Urinary bladder (tissue), 3 donors: ENCODE measurements at regions not wholly inside any gene's neighbourhood (a gene's known extent, or its start where the extent isn't known, plus 50 kb on each side); places are given as distances from the start of the nearest gene placed in this dataset.
A peak's percentile ranks its signal among the peaks of the same experiment; 100 is the strongest.
"Not testable (repeated sequence)": the region's sequence is repeated elsewhere in the genome, so short reads cannot be mapped to it uniquely, and the experiment has no call there.

Source experiments
- DNase-seq: peaks from one replicate; pipeline ENCODE4 v3.0.0-alpha.2; 2015; ENCODE audit errors: extremely low spot score
- H3K27ac ChIP-seq: one replicate; pipeline ENCODE4 v1.5.1; 2013; ENCODE audit warnings: low read depth, mild to moderate bottlenecking, moderate library complexity
- H3K36me3 ChIP-seq: one replicate; pipeline ENCODE4 v1.6.1; 2013; ENCODE audit warnings: mild to moderate bottlenecking, moderate library complexity; ENCODE audit not compliant: insufficient read depth
- H3K4me1 ChIP-seq: one replicate; pipeline ENCODE4 v1.6.1; 2013; ENCODE audit warnings: mild to moderate bottlenecking, moderate library complexity; ENCODE audit not compliant: insufficient read depth
- H3K4me3 ChIP-seq: one replicate; pipeline ENCODE4 v1.5.1; 2013; ENCODE audit warnings: low read depth, low read length
- WGBS: extraction: QIAGEN DNeasy Blood & Tissue Kit; methylation state at CpG from one replicate; pipeline ENCODE4 v1.1.7; 2013; 5-methylcytosine and 5-hydroxymethylcytosine counted together
- donor health status: healthy with polysubstance abuse.
- donor health status: healthy.

GRCh38 chr7:67620216-67620933 is 623.7 kb downstream of the TYW1 start:
- no peaks in the 10 kb centered on the region for H3K4me1 ChIP-seq
- DNase-seq: no peak
- H3K36me3 ChIP-seq: no peaks in the 10 kb centered on the region
- H3K4me3 ChIP-seq: no peak overlapping the region
- 76% methylated on average over 12 of the region's 12 CpGs for WGBS
- no peak overlapping the region for H3K27ac ChIP-seq

- 58% methylated on average over 3 of the region's 3 CpGs for WGBS
- no peak overlapping the region for H3K27ac ChIP-seq
- no peaks in the 10 kb centered on the region for H3K4me1 ChIP-seq
- no peaks in the 10 kb centered on the region for H3K36me3 ChIP-seq
- no peak overlapping the region for H3K4me3 ChIP-seq
- DNase-seq: no peak
These were observed 625.1 kb downstream of the TYW1 start for GRCh38 chr7:67621704-67622103.

- DNase-seq: peak; percentile 62
- H3K36me3 ChIP-seq: no peaks in the 10 kb centered on the region
- no peak overlapping the region for H3K27ac ChIP-seq
- 6% methylated on average over 15 of the region's 15 CpGs for WGBS
- no peaks in the 10 kb centered on the region for H3K4me1 ChIP-seq
- no peak overlapping the region for H3K4me3 ChIP-seq
These were observed 628.7 kb downstream of the TYW1 start for GRCh38 chr7:67625257-67625737.

- no peaks in the 10 kb centered on the region for H3K4me1 ChIP-seq
- 59% methylated on average over 15 of the region's 15 CpGs for WGBS
- H3K4me3 ChIP-seq: no peak overlapping the region
- no peaks in the 10 kb centered on the region for H3K36me3 ChIP-seq
- no peak for DNase-seq
- H3K27ac ChIP-seq: no peak overlapping the region
These were observed 634.8 kb downstream of the TYW1 start for GRCh38 chr7:67631476-67631875.

GRCh38 chr7:67635271-67635670 is 638.6 kb downstream of the TYW1 start:
- WGBS: 90% methylated on average over 2 of the region's 2 CpGs
- H3K36me3 ChIP-seq: no peaks in the 10 kb centered on the region
- DNase-seq: no peak
- no peaks in the 10 kb centered on the region for H3K4me1 ChIP-seq
- no peak overlapping the region for H3K4me3 ChIP-seq
- H3K27ac ChIP-seq: no peak overlapping the region

GRCh38 chr7:67636348-67637022 is 639.9 kb downstream of the TYW1 start:
- H3K4me3 ChIP-seq: no peak overlapping the region
- 56% methylated on average over 6 of the region's 6 CpGs for WGBS
- no peak overlapping the region for H3K27ac ChIP-seq
- H3K4me1 ChIP-seq: no peaks in the 10 kb centered on the region
- H3K36me3 ChIP-seq: no peaks in the 10 kb centered on the region
- DNase-seq: no peak

GRCh38 chr7:67637023-67637358 is 640.4 kb downstream of the TYW1 start:
- no peak overlapping the region for H3K4me3 ChIP-seq
- H3K4me1 ChIP-seq: no peaks in the 10 kb centered on the region
- H3K36me3 ChIP-seq: no peaks in the 10 kb centered on the region
- WGBS: 49% methylated on average over 2 of the region's 2 CpGs
- no peak for DNase-seq
- H3K27ac ChIP-seq: no peak overlapping the region

GRCh38 chr7:67642542-67642941 is 645.9 kb downstream of the TYW1 start:
- H3K27ac ChIP-seq, DNase-seq, H3K36me3 ChIP-seq, H3K4me3 ChIP-seq, H3K4me1 ChIP-seq: not testable (repeated sequence)
- 90% methylated on average over 3 of the region's 3 CpGs for WGBS

GRCh38 chr7:67644151-67644550 is 647.5 kb downstream of the TYW1 start:
- Histone ChIP-seq H3K27ac (no peak overlapping the region), H3K4me3 (no peak overlapping the region), H3K4me1 (no peaks in the 10 kb centered on the region), H3K36me3 (no peaks in the 10 kb centered on the region)
- no peak for DNase-seq
- WGBS: 62% methylated on average over 3 of the region's 3 CpGs

- Histone ChIP-seq H3K27ac (no peak overlapping the region), H3K36me3 (no peaks in the 10 kb centered on the region), H3K4me3 (no peak overlapping the region), H3K4me1 (no peaks in the 10 kb centered on the region)
- WGBS: 58% methylated on average over 2 of the region's 2 CpGs
- no peak for DNase-seq
These were observed 656.3 kb downstream of the TYW1 start for GRCh38 chr7:67652937-67653336.

- Histone ChIP-seq H3K4me1 (no peaks in the 10 kb centered on the region), H3K36me3 (no peaks in the 10 kb centered on the region), H3K4me3 (no peak overlapping the region), H3K27ac (no peak overlapping the region)
- WGBS: 72% methylated on average over 3 of the region's 3 CpGs
- no peak for DNase-seq
These were observed 657.3 kb downstream of the TYW1 start for GRCh38 chr7:67653856-67654454.

GRCh38 chr7:67654642-67655041 is 658.0 kb downstream of the TYW1 start:
- WGBS: 53% methylated on average over 1 of the region's 1 CpG

GRCh38 chr7:67655168-67655567 is 658.5 kb downstream of the TYW1 start:
- Histone ChIP-seq H3K4me1 (no peaks in the 10 kb centered on the region), H3K4me3 (no peak overlapping the region), H3K27ac (no peak overlapping the region), H3K36me3 (no peaks in the 10 kb centered on the region)
- DNase-seq: no peak

More at GRCh38 chr7:67654642-67655041, 658.0 kb downstream of the TYW1 start:
- no peak overlapping the region for H3K4me3 ChIP-seq
- no peak overlapping the region for H3K27ac ChIP-seq
- H3K4me1 ChIP-seq: no peaks in the 10 kb centered on the region
- DNase-seq: no peak
- H3K36me3 ChIP-seq: no peaks in the 10 kb centered on the region

- no peak overlapping the region for H3K27ac ChIP-seq
- H3K4me1 ChIP-seq: no peaks in the 10 kb centered on the region
- H3K4me3 ChIP-seq: no peak overlapping the region
- no peak for DNase-seq
- no peaks in the 10 kb centered on the region for H3K36me3 ChIP-seq
These were observed 662.5 kb downstream of the TYW1 start for GRCh38 chr7:67659091-67659490.
